ENCODE measurements at regions not wholly inside any gene's neighbourhood (a gene's known extent, or its start where the extent isn't known, plus 50 kb on each side); places are given as distances from the start of the nearest gene placed in this dataset.

DNA sequence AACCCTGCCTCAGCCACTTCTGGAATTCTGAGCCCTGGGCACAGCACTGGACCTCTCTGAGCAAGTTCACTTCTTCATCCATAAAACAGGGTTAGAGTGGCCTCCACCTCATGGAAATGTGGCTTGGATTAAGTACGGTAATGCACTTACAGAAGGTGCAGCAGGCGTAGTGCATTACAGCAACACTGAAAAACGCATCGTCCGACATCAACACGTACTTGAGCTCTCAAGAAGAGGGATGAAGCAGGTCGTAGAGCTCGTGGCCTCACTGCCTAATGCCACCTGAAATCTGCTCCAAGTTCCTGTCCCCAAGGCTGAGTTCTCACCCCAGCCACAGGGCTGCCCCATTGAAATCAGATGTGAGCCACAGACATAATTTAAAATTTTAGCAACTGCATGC is 650.1 kb downstream of the NPHP4 start:
- H3K4me1 Mint-ChIP-seq (ENCODE audit: low read depth, unreplicated experiment) = no peaks in the 10 kb centered on the region
- peaks cover 5% of the 10 kb centered on the region for H3K36me3 Mint-ChIP-seq (ENCODE audit: insufficient read depth, unreplicated experiment)
- no peak for TF ChIP-seq CTCF (IDR thresholded peaks at IDR 0.05; ENCODE audit: insufficient read depth in 1 of 2, low read depth in 1 of 2, low read length in 1 of 2, severe bottlenecking in 1 of 2, unreplicated experiment in 1 of 2)
- Histone ChIP-seq H3K36me3 (ENCODE audit: control insufficient read depth, insufficient read depth, low read length) (no peaks in the 10 kb centered on the region), H3K9me3 (no peaks in the 10 kb centered on the region), H3K27me3 (replicated peaks; ENCODE audit: control insufficient read depth, insufficient read depth, low read length) (no peaks in the 10 kb centered on the region), H3K4me3 (ENCODE audit: low read depth, low read length) (no peak overlapping the region), H3K4me1 (no peaks in the 10 kb centered on the region)
- ChIA-PET CTCF (no interaction called here), POLR2A (no interaction called here)
- H3K27me3 Mint-ChIP-seq (ENCODE audit: insufficient read depth, unreplicated experiment) = no peaks in the 10 kb centered on the region
- BruUV-seq (replicated peaks) = no TSS peak
- intact Hi-C loops (cut with micrococcal nuclease; ENCODE audit: unreplicated experiment) = no loop called here
- no peak for DNase-seq
- H3K4me3 Mint-ChIP-seq (ENCODE audit: unreplicated experiment) = no peak overlapping the region
- H3K27ac Mint-ChIP-seq (ENCODE audit: unreplicated experiment) = no peak overlapping the region
- H3K9me3 Mint-ChIP-seq (ENCODE audit: unreplicated experiment) = peaks cover 7% of the 10 kb centered on the region

DNA sequence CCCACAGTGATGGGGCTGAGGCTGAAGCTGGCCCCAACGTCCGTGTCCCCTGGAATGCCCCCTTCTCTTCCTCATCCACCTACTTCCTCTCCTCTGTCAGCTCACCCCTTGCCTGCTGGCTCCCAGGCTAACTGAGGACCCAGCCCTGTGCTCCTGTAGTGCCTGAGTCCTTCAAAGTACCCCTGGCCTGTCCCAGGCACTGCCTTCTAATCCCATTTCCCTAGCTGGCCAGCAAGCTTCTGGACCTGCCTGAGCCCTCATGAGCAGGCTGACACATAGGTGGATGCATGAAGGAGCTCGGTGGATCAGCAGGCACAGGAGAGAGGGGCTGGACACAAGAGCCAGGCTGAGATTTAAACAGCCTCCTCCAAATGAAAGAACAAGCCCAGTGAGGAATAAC is 650.8 kb downstream of the NPHP4 start:
- Histone ChIP-seq H3K4me1 (no peaks in the 10 kb centered on the region), H3K9me3 (no peaks in the 10 kb centered on the region), H3K27me3 (replicated peaks; ENCODE audit: control insufficient read depth, insufficient read depth, low read length) (no peaks in the 10 kb centered on the region), H3K4me3 (ENCODE audit: low read depth, low read length) (no peak overlapping the region), H3K36me3 (ENCODE audit: control insufficient read depth, insufficient read depth, low read length) (no peaks in the 10 kb centered on the region)
- CTCF ChIA-PET = no interaction called here
- intact Hi-C loops (cut with micrococcal nuclease; ENCODE audit: unreplicated experiment) = no loop called here
- TF ChIP-seq CTCF (IDR thresholded peaks at IDR 0.05; ENCODE audit: insufficient read depth in 1 of 2, low read depth in 1 of 2, low read length in 1 of 2, severe bottlenecking in 1 of 2, unreplicated experiment in 1 of 2) = no peak
- no TSS peak for BruUV-seq (replicated peaks)
- POLR2A ChIA-PET = no interaction called here
- no peaks in the 10 kb centered on the region for H3K27me3 Mint-ChIP-seq (ENCODE audit: insufficient read depth, unreplicated experiment)
- no peaks in the 10 kb centered on the region for H3K9me3 Mint-ChIP-seq (ENCODE audit: unreplicated experiment)
- no peak for DNase-seq
- H3K36me3 Mint-ChIP-seq (ENCODE audit: insufficient read depth, unreplicated experiment) = peaks cover 5% of the 10 kb centered on the region
- no peak overlapping the region for H3K27ac Mint-ChIP-seq (ENCODE audit: unreplicated experiment)
- H3K4me3 Mint-ChIP-seq (ENCODE audit: unreplicated experiment) = no peak overlapping the region
- H3K4me1 Mint-ChIP-seq (ENCODE audit: low read depth, unreplicated experiment) = no peaks in the 10 kb centered on the region

DNA sequence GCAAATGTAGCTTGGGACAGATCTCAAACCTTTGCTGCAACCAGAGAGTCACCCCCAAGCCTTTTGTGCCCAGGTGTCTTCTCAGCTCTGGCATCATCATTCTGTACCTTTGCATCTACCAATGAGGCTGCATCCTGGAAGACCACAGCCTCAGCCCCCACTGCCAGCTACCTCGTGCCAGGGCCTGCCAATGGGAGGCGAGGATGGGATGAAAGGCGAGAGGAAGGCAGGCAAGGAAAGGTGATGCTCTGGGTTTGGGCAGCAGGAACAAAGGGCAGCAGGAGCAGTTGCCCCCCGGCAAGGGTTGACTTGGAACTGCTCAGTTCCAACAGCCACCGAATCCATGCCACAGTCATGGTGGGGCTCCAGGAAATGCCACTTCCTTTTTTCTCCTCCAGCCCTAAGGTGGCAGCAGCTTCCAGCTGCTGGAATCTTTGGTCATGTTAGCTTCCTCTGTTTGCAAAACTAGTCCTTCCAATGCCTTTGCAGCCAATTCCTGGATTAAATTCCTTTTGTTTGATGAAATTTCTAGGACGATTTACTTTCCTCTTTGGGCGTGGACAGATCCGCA is 651.6 kb downstream of the NPHP4 start:
- peaks cover 5% of the 10 kb centered on the region for H3K36me3 Mint-ChIP-seq (ENCODE audit: insufficient read depth, unreplicated experiment)
- DNase-seq = no peak
- H3K9me3 ChIP-seq = no peaks in the 10 kb centered on the region
- POLR2A ChIA-PET = no interaction called here
- H3K4me3 ChIP-seq (ENCODE audit: low read depth, low read length) = no peak overlapping the region
- H3K27ac Mint-ChIP-seq (ENCODE audit: unreplicated experiment) = no peak overlapping the region
- no peak overlapping the region for H3K4me3 Mint-ChIP-seq (ENCODE audit: unreplicated experiment)
- no TSS peak for BruUV-seq (replicated peaks)
- intact Hi-C loops (cut with micrococcal nuclease; ENCODE audit: unreplicated experiment) = no loop called here
- TF ChIP-seq CTCF (IDR thresholded peaks at IDR 0.05; ENCODE audit: insufficient read depth in 1 of 2, low read depth in 1 of 2, low read length in 1 of 2, severe bottlenecking in 1 of 2, unreplicated experiment in 1 of 2) = no peak
- no peaks in the 10 kb centered on the region for H3K36me3 ChIP-seq (ENCODE audit: control insufficient read depth, insufficient read depth, low read length)
- CTCF ChIA-PET = no interaction called here
- no peaks in the 10 kb centered on the region for H3K27me3 Mint-ChIP-seq (ENCODE audit: insufficient read depth, unreplicated experiment)
- no peaks in the 10 kb centered on the region for H3K27me3 ChIP-seq (replicated peaks; ENCODE audit: control insufficient read depth, insufficient read depth, low read length)
- H3K4me1 ChIP-seq = no peaks in the 10 kb centered on the region
- H3K9me3 Mint-ChIP-seq (ENCODE audit: unreplicated experiment) = no peaks in the 10 kb centered on the region
- no peaks in the 10 kb centered on the region for H3K4me1 Mint-ChIP-seq (ENCODE audit: low read depth, unreplicated experiment)

All from Caco-2 (cell line).